HTR-8/SVneo (cell line): ENCODE measurements at regions not wholly inside any gene's neighbourhood (a gene's known extent, or its start where the extent isn't known, plus 50 kb on each side); places are given as distances from the start of the nearest gene placed in this dataset.
"Not testable (repeated sequence)": the region's sequence is repeated elsewhere in the genome, so short reads cannot be mapped to it uniquely, and the experiment has no call there.

ENCODE experiments used
- DNase-seq: peaks from one replicate; pipeline ENCODE4 v3.0.0; 2011; ENCODE audit warnings: low spot score, mixed read lengths; ENCODE audit not compliant: insufficient read length
- FAIRE-seq: peaks from 2 replicates; lab custom pipeline; 2011; peaks lifted over from hg19 to GRCh38; lab: Jason Lieb, UNC

- DNase-seq (no peak), FAIRE-seq (no peak)
Measured at GRCh38 chr6:93183531-93183972, 235.8 kb downstream of the EPHA7 start.

- DNase-seq (no peak), FAIRE-seq (no peak)
Measured at GRCh38 chr6:93182938-93183479, 236.3 kb downstream of the EPHA7 start.

GRCh38 chr6:93177918-93178317 is 241.4 kb downstream of the EPHA7 start:
- FAIRE-seq (no peak), DNase-seq (no peak)

GRCh38 chr6:93177438-93177837 is 241.9 kb downstream of the EPHA7 start:
- DNase-seq (no peak), FAIRE-seq (no peak)

- no peak for FAIRE-seq
Measured at GRCh38 chr6:93176070-93176469, 243.3 kb downstream of the EPHA7 start.

GRCh38 chr6:93173573-93173972 is 245.8 kb downstream of the EPHA7 start:
- DNase-seq, FAIRE-seq: not testable (repeated sequence)

More at GRCh38 chr6:93176070-93176469, 243.3 kb downstream of the EPHA7 start:
- DNase-seq: no peak

GRCh38 chr6:93165850-93166430 is 253.4 kb downstream of the EPHA7 start:
- DNase-seq (no peak), FAIRE-seq (no peak)

- FAIRE-seq (no peak), DNase-seq (no peak)
Measured at GRCh38 chr6:93164781-93165180, 254.6 kb downstream of the EPHA7 start.

- DNase-seq (no peak), FAIRE-seq (no peak)
Measured at GRCh38 chr6:93163146-93163545, 256.2 kb downstream of the EPHA7 start.

GRCh38 chr6:93139408-93140081 is 279.8 kb downstream of the EPHA7 start:
- DNase-seq (no peak), FAIRE-seq (no peak)

GRCh38 chr6:93136111-93136510 is 283.2 kb downstream of the EPHA7 start:
- FAIRE-seq: no peak
- DNase-seq: no peak

GRCh38 chr6:93124006-93124632 is 295.2 kb downstream of the EPHA7 start:
- no peak for DNase-seq
- no peak for FAIRE-seq

GRCh38 chr6:93123585-93123984 is 295.8 kb downstream of the EPHA7 start:
- FAIRE-seq (no peak), DNase-seq (no peak)

- DNase-seq (no peak), FAIRE-seq (no peak)
Measured at GRCh38 chr6:93120154-93120742, 299.1 kb downstream of the EPHA7 start.

- DNase-seq (no peak), FAIRE-seq (no peak)
Measured at GRCh38 chr6:93105907-93106306, 313.5 kb downstream of the EPHA7 start.

GRCh38 chr6:93105017-93105416 is 314.3 kb downstream of the EPHA7 start:
- DNase-seq (no peak), FAIRE-seq (no peak)

- DNase-seq (no peak), FAIRE-seq (no peak)
Measured at GRCh38 chr6:93104195-93104817, 315.1 kb downstream of the EPHA7 start.

GRCh38 chr6:93088621-93089501 is 330.5 kb downstream of the EPHA7 start:
- no peak for FAIRE-seq
- no peak for DNase-seq

- DNase-seq (no peak), FAIRE-seq (no peak)
Measured at GRCh38 chr6:93087606-93088005, 331.8 kb downstream of the EPHA7 start.
